ENCODE measurements at regions not wholly inside any gene's neighbourhood (a gene's known extent, or its start where the extent isn't known, plus 50 kb on each side); places are given as distances from the start of the nearest gene placed in this dataset.

GRCh38 chr11:50246183-50246582 lies 213.5 kb downstream of the OR4C45 start:
- TF ChIP-seq CTCF (IDR thresholded peaks at IDR 0.05) (no peak), POLR2A (IDR thresholded peaks at IDR 0.05) (no peak)
